GM12891 (cell line): ENCODE measurements at regions not wholly inside any gene's neighbourhood (a gene's known extent, or its start where the extent isn't known, plus 50 kb on each side); places are given as distances from the start of the nearest gene placed in this dataset.
A peak's percentile ranks its signal among the peaks of the same experiment; 100 is the strongest.

Source experiments
- DNase-seq: peaks from one replicate; pipeline ENCODE4 v3.0.0; 2011; ENCODE audit warnings: low spot score; ENCODE audit not compliant: insufficient read length
- FAIRE-seq: peaks from 2 replicates; lab custom pipeline; 2011; peaks lifted over from hg19 to GRCh38; lab: Jason Lieb, UNC
- PAX5 ChIP-seq: IDR thresholded peaks from 2 replicates; pipeline ENCODE4 v1.6.1; 2011; ENCODE audit warnings: low read length, moderate library complexity, mild to moderate bottlenecking; ENCODE audit not compliant: insufficient read depth, severe bottlenecking
- POLR2A ChIP-seq: IDR thresholded peaks from 2 replicates; pipeline ENCODE4 v1.6.1; 2011; ENCODE audit warnings: low read depth, low read length, control low read depth
- POLR2AphosphoS5 ChIP-seq: IDR thresholded peaks from 2 replicates; pipeline ENCODE4 v1.6.1; 2011; ENCODE audit warnings: low read depth, low read length, control low read depth
- POU2F2 ChIP-seq: IDR thresholded peaks from 2 replicates; pipeline ENCODE4 v1.6.1; 2011; ENCODE audit warnings: low read depth, mild to moderate bottlenecking, control low read depth, low read length, moderate library complexity
- SPI1 ChIP-seq: IDR thresholded peaks from 2 replicates; pipeline ENCODE4 v1.6.1; 2011; ENCODE audit warnings: low read depth, low read length, control low read depth
- TAF1 ChIP-seq: IDR thresholded peaks from 2 replicates; pipeline ENCODE4 v1.6.1; 2011; ENCODE audit warnings: low read depth, low read length, control low read depth

- FAIRE-seq (no peak), DNase-seq (no peak)
- TF ChIP-seq TAF1: no peak
- TF ChIP-seq POLR2AphosphoS5: no peak
These were observed 57.9 kb upstream of the EPAS1 start for GRCh38 chr2:46239175-46239846.

DNA sequence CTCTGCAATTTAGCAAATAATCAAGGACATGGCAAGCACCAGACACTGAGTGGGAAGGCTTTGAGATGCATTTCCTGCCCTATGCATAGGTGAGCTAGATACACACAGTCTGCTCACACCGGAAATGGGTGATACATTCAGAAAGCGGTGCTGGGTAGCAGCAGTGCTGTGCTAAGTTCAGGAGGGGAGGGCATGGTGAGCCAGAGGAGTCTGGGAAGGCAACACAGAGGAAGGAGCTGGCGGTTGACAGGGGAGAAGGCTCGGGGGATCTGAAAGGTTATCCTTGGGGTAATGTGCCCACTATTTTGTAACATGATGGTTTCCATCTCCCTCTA, 57.4 kb upstream of the EPAS1 start:
- DNase-seq: no peak
- FAIRE-seq: no peak
- TF ChIP-seq TAF1 (no peak), POLR2A (no peak), PAX5 (no peak), SPI1 (no peak), POLR2AphosphoS5 (no peak), POU2F2 (no peak)

DNA sequence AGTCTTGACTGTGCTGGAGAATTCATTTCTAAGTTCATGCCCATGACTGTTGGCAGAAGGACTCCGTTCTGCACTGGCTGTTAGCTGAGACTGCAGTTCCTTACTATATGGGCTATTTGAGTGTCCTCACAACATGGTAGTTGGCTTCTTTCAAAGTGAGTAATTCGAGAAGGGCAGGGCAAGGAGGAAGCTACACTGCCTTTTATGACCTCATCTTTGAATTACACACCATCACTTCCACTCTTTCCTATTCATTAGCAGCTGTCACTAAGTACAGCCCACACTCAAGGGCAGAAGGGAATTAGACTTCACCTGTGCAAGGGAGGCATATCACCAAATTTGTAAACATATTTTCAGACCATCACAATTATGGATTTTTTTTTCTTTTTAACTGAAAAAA, 55.9 kb upstream of the EPAS1 start:
- no peak for FAIRE-seq
- TF ChIP-seq POLR2AphosphoS5 (no peak), SPI1 (no peak), POU2F2 (no peak), TAF1 (no peak), POLR2A (no peak), PAX5 (no peak)
- DNase-seq: no peak

- DNase-seq (no peak), FAIRE-seq (peak; percentile 28)
- no peak for TF ChIP-seq TAF1
- TF ChIP-seq POLR2AphosphoS5: no peak
- no peak for TF ChIP-seq POLR2A
- TF ChIP-seq PAX5: no peak
- TF ChIP-seq POU2F2: no peak
- TF ChIP-seq SPI1: no peak
These were observed 51.3 kb upstream of the EPAS1 start for GRCh38 chr2:46245869-46246268.

GRCh38 chr2:46246790-46247189, 50.4 kb upstream of the EPAS1 start:
- DNase-seq (no peak), FAIRE-seq (no peak)
- TF ChIP-seq PAX5 (no peak), POLR2A (no peak), SPI1 (no peak), POLR2AphosphoS5 (no peak)
